OCI-LY1 (cell line): ENCODE measurements at regions not wholly inside any gene's neighbourhood (a gene's known extent, or its start where the extent isn't known, plus 50 kb on each side); places are given as distances from the start of the nearest gene placed in this dataset.

ENCODE experiments used
- CTCF ChIP-seq: fragments of 200-600 bp; sonication (generic), shearing (Covaris generic); IDR thresholded peaks from 2 replicates; pipeline ENCODE4 v1.5.1; 2017; ENCODE audit warnings: mild to moderate bottlenecking, antibody characterized with exemption, low read length, moderate library complexity, mixed read lengths
- EZH2 ChIP-seq: fragments of 200-600 bp; sonication (generic), shearing (Covaris generic); IDR thresholded peaks from 2 replicates; pipeline ENCODE4 v1.8.0; 2017; ENCODE audit warnings: borderline replicate concordance, mixed run types, mild to moderate bottlenecking, antibody characterized with exemption, low read length, moderate library complexity, mixed read lengths

- TF ChIP-seq CTCF (no peak), EZH2 (no peak)
These were observed 111.8 kb downstream of the SKIDA1 start for GRCh38 chr10:21413680-21414079.
